Endothelial cell of umbilical vein (primary cell): ENCODE measurements at regions not wholly inside any gene's neighbourhood (a gene's known extent, or its start where the extent isn't known, plus 50 kb on each side); places are given as distances from the start of the nearest gene placed in this dataset.

Source experiments
- CTCF ChIP-seq, 2 donors: IDR thresholded peaks; 1 replicate in 1 of 2; 2 replicates in 1 of 2; pipeline ENCODE4 v1.5.1; 2011; ENCODE audit warnings: low read length in 2 of 2, mild to moderate bottlenecking in 2 of 2, moderate library complexity in 2 of 2, control low read depth in 1 of 2, inconsistent platforms in 1 of 2, low read depth in 1 of 2; ENCODE audit not compliant: insufficient read depth in 1 of 2; ENCODE audit errors: extremely low read depth in 1 of 2
- FOS ChIP-seq: IDR thresholded peaks from 2 replicates; pipeline ENCODE4 v1.6.1; 2011; ENCODE audit warnings: mild to moderate bottlenecking, low read length, moderate library complexity, borderline replicate concordance; ENCODE audit not compliant: insufficient read depth
- JUN ChIP-seq: IDR thresholded peaks from 2 replicates; pipeline ENCODE4 v1.6.1; 2011; ENCODE audit warnings: borderline replicate concordance, low read depth; ENCODE audit not compliant: insufficient read length, insufficient read depth
- POLR2A ChIP-seq: IDR thresholded peaks from 2 replicates; pipeline ENCODE4 v1.6.1; 2012; ENCODE audit warnings: low read depth, mild to moderate bottlenecking, control low read depth, low read length
- POLR2AphosphoS5 ChIP-seq: IDR thresholded peaks from 2 replicates; pipeline ENCODE4 v1.6.1; 2012; ENCODE audit warnings: low read depth, mild to moderate bottlenecking, control low read depth, low read length, moderate library complexity; ENCODE audit not compliant: insufficient read depth

GRCh38 chrX:20838477-20838876 is 535.7 kb upstream of the CNKSR2 start:
- TF ChIP-seq CTCF (IDR thresholded peaks at IDR 0.05; ENCODE audit: extremely low read depth in 1 of 2, insufficient read depth in 1 of 2, low read depth in 1 of 2, low read length in 2 of 2) (no peak), FOS (no peak), JUN (no peak), POLR2A (no peak), POLR2AphosphoS5 (no peak)
